ENCODE measurements at regions not wholly inside any gene's neighbourhood (a gene's known extent, or its start where the extent isn't known, plus 50 kb on each side); places are given as distances from the start of the nearest gene placed in this dataset.

GRCh38 chr2:57802243-57802642, 244.4 kb upstream of the VRK2 start:
- DNase-seq (ENCODE audit: low read depth, low spot score), result no peak

GRCh38 chr2:57804971-57805370, 241.6 kb upstream of the VRK2 start:
- DNase-seq (ENCODE audit: low read depth, low spot score), result no peak

- no peak for DNase-seq (ENCODE audit: low read depth, low spot score)
These were observed 240.1 kb upstream of the VRK2 start for GRCh38 chr2:57806449-57806968.

- DNase-seq (ENCODE audit: low read depth, low spot score), result no peak
These were observed 237.4 kb upstream of the VRK2 start for GRCh38 chr2:57809230-57809629.

GRCh38 chr2:57821088-57821487, 225.5 kb upstream of the VRK2 start:
- DNase-seq (ENCODE audit: low read depth, low spot score), result no peak

GRCh38 chr2:57828221-57828620, 218.4 kb upstream of the VRK2 start:
- DNase-seq (ENCODE audit: low read depth, low spot score), result no peak

- DNase-seq (ENCODE audit: low read depth, low spot score), result no peak
These were observed 211.9 kb upstream of the VRK2 start for GRCh38 chr2:57834666-57835065.

GRCh38 chr2:57842531-57842930, 204.1 kb upstream of the VRK2 start:
- no peak for DNase-seq (ENCODE audit: low read depth, low spot score)

GRCh38 chr2:57843158-57843557, 203.4 kb upstream of the VRK2 start:
- no peak for DNase-seq (ENCODE audit: low read depth, low spot score)

GRCh38 chr2:57848723-57849122, 197.9 kb upstream of the VRK2 start:
- no peak for DNase-seq (ENCODE audit: low read depth, low spot score)

- no peak for DNase-seq (ENCODE audit: low read depth, low spot score)
These were observed 196.8 kb upstream of the VRK2 start for GRCh38 chr2:57849843-57850242.

GRCh38 chr2:57850415-57851130, 196.0 kb upstream of the VRK2 start:
- no peak for DNase-seq (ENCODE audit: low read depth, low spot score)

GRCh38 chr2:57855212-57855611, 191.4 kb upstream of the VRK2 start:
- no peak for DNase-seq (ENCODE audit: low read depth, low spot score)

- DNase-seq (ENCODE audit: low read depth, low spot score), result no peak
These were observed 186.9 kb upstream of the VRK2 start for GRCh38 chr2:57859755-57860154.

GRCh38 chr2:57862153-57862552, 184.5 kb upstream of the VRK2 start:
- no peak for DNase-seq (ENCODE audit: low read depth, low spot score)

GRCh38 chr2:57862727-57863126, 183.9 kb upstream of the VRK2 start:
- DNase-seq (ENCODE audit: low read depth, low spot score), result no peak

- no peak for DNase-seq (ENCODE audit: low read depth, low spot score)
These were observed 181.7 kb upstream of the VRK2 start for GRCh38 chr2:57864926-57865325.

GRCh38 chr2:57867730-57868129, 178.9 kb upstream of the VRK2 start:
- no peak for DNase-seq (ENCODE audit: low read depth, low spot score)

- no peak for DNase-seq (ENCODE audit: low read depth, low spot score)
These were observed 177.9 kb upstream of the VRK2 start for GRCh38 chr2:57868619-57869139.

- DNase-seq (ENCODE audit: low read depth, low spot score), result no peak
These were observed 176.8 kb upstream of the VRK2 start for GRCh38 chr2:57869758-57870344.

- no peak for DNase-seq (ENCODE audit: low read depth, low spot score)
These were observed 170.3 kb upstream of the VRK2 start for GRCh38 chr2:57876313-57876712.

- DNase-seq (ENCODE audit: low read depth, low spot score), result no peak
These were observed 168.8 kb upstream of the VRK2 start for GRCh38 chr2:57877811-57878170.

GRCh38 chr2:57878171-57878865, 168.3 kb upstream of the VRK2 start:
- DNase-seq (ENCODE audit: low read depth, low spot score), result no peak
